Lung (tissue), 11 donors: ENCODE measurements at regions not wholly inside any gene's neighbourhood (a gene's known extent, or its start where the extent isn't known, plus 50 kb on each side); places are given as distances from the start of the nearest gene placed in this dataset.

Source experiments
- ATAC-seq: fragments of 200-7000 bp; cut with Tn5 transposase; one replicate; pipeline ENCODE4 v1.9.1; 2020; ENCODE audit warnings: moderate number of reproducible peaks; ENCODE audit not compliant: insufficient read depth, low FRiP score
- DNase-seq, 3 donors: peaks; one replicate each; pipeline ENCODE4 v3.0.0-alpha.2; 2013 to 2017
- H3K27ac ChIP-seq, 2 donors: one replicate each; pipeline ENCODE4 v1.5.1; 2013; ENCODE audit warnings: mild to moderate bottlenecking in 2 of 2, moderate library complexity in 2 of 2, control low read depth in 1 of 2, inconsistent platforms in 1 of 2, low read depth in 1 of 2, low read length in 1 of 2
- H3K27me3 ChIP-seq, 3 donors: one replicate each; pipeline ENCODE4 v1.5.1; 2013; ENCODE audit warnings: low read length in 2 of 3; ENCODE audit not compliant: control insufficient read depth in 3 of 3, insufficient read depth in 3 of 3
- H3K36me3 ChIP-seq, 4 donors: one replicate each; pipeline ENCODE4 v1.5.1; 2013; ENCODE audit warnings: low read length in 4 of 4, mild to moderate bottlenecking in 1 of 4, moderate library complexity in 1 of 4; ENCODE audit not compliant: control insufficient read depth in 4 of 4, insufficient read depth in 4 of 4
- H3K4me1 ChIP-seq, 5 donors: one replicate each; pipeline ENCODE4 v1.5.1; 2013; ENCODE audit warnings: low read length in 5 of 5, mild to moderate bottlenecking in 2 of 5, moderate library complexity in 1 of 5; ENCODE audit not compliant: control insufficient read depth in 5 of 5, insufficient read depth in 5 of 5
- H3K4me3 ChIP-seq: one replicate; pipeline ENCODE4 v1.5.1; 2013; ENCODE audit warnings: mild to moderate bottlenecking, control low read depth, moderate library complexity
- H3K9ac ChIP-seq, 2 donors: one replicate each; pipeline ENCODE4 v1.5.1; 2013; ENCODE audit warnings: low read length in 2 of 2, control low read depth in 1 of 2; ENCODE audit not compliant: insufficient read depth in 1 of 2
- H3K9me3 ChIP-seq, 4 donors: one replicate each; pipeline ENCODE4 v1.5.1; 2013; ENCODE audit warnings: low read length in 3 of 4, mild to moderate bottlenecking in 1 of 4, moderate library complexity in 1 of 4; ENCODE audit not compliant: control insufficient read depth in 4 of 4, insufficient read depth in 3 of 4
- CTCF ChIP-seq: IDR thresholded peaks from 2 replicates; pipeline ENCODE4 v1.5.1; 2012; ENCODE audit warnings: mild to moderate bottlenecking; ENCODE audit errors: control extremely low read depth, extremely low read depth
- WGBS, 2 donors: extraction: QIAGEN DNeasy Blood & Tissue Kit; methylation state at CpG; one replicate each; pipeline ENCODE4 v1.1.7; 2013; 5-methylcytosine and 5-hydroxymethylcytosine counted together
- donor health status: control.
- donor health status: control.
- donor health status: Bipolar disorder and iron deficiency.
- donor health status: healthy.
- donor health status: DM: yes; HTN: yes; CAD: no.

GRCh38 chr2:18668221-18668620, 78.9 kb upstream of the NT5C1B start:
- no peak for ATAC-seq
- Histone ChIP-seq H3K4me1 (peaks cover 0 to 8% (median 1%) of the 10 kb centered on the region in 5 donors), H3K36me3 (no peaks in the 10 kb centered on the region), H3K9ac (no peak overlapping the region), H3K27me3 (no peaks in the 10 kb centered on the region), H3K9me3 (no peaks in the 10 kb centered on the region), H3K4me3 (no peak overlapping the region), H3K27ac (no peak overlapping the region)
- DNase-seq, result no peak
- no peak for TF ChIP-seq CTCF
- 85 to 93% methylated on average over 2 of the region's 2 CpGs for WGBS, 2 donors

- no peak overlapping the region for H3K4me3 ChIP-seq
- no peak for ATAC-seq
- peaks cover 0 to 8% (median 2%) of the 10 kb centered on the region in 5 donors for H3K4me1 ChIP-seq
- H3K36me3 ChIP-seq, result no peaks in the 10 kb centered on the region
- H3K27ac ChIP-seq, result no peak overlapping the region
- WGBS, 2 donors, result 74 to 85% methylated on average over 1 of the region's 1 CpG
- DNase-seq, result no peak
- no peaks in the 10 kb centered on the region for H3K27me3 ChIP-seq
- H3K9ac ChIP-seq, result no peak overlapping the region
- H3K9me3 ChIP-seq, result no peaks in the 10 kb centered on the region
- TF ChIP-seq CTCF, result no peak
Observed at GRCh38 chr2:18664421-18664820, 75.1 kb upstream of the NT5C1B start.

- DNase-seq (no peak), ATAC-seq (no peak)
- H3K4me3 ChIP-seq, result no peak overlapping the region
- H3K36me3 ChIP-seq, result no peaks in the 10 kb centered on the region
- no peaks in the 10 kb centered on the region for H3K27me3 ChIP-seq
- no peaks in the 10 kb centered on the region for H3K9me3 ChIP-seq
- peaks cover 0 to 8% (median 2%) of the 10 kb centered on the region in 5 donors for H3K4me1 ChIP-seq
- no peak overlapping the region for H3K9ac ChIP-seq
- 76 to 84% methylated on average over 3 of the region's 3 CpGs for WGBS, 2 donors
- no peak for TF ChIP-seq CTCF
- H3K27ac ChIP-seq, result no peak overlapping the region
Observed at GRCh38 chr2:18663861-18664260, 74.5 kb upstream of the NT5C1B start.

- Histone ChIP-seq H3K9me3 (no peaks in the 10 kb centered on the region), H3K27ac (no peak overlapping the region), H3K36me3 (no peaks in the 10 kb centered on the region), H3K27me3 (no peaks in the 10 kb centered on the region), H3K4me3 (no peak overlapping the region), H3K4me1 (peaks cover 0 to 8% (median 2%) of the 10 kb centered on the region in 5 donors), H3K9ac (no peak overlapping the region)
- no peak for ATAC-seq
- TF ChIP-seq CTCF, result no peak
- DNase-seq, result no peak
- WGBS, 2 donors, result 84 to 89% methylated on average over 5 of the region's 5 CpGs
Observed at GRCh38 chr2:18662689-18663088, 73.3 kb upstream of the NT5C1B start.
